SH-SY5Y (cell line): ENCODE measurements at regions not wholly inside any gene's neighbourhood (a gene's known extent, or its start where the extent isn't known, plus 50 kb on each side); places are given as distances from the start of the nearest gene placed in this dataset.

Source experiments
- GATA2 ChIP-seq: IDR thresholded peaks from 2 replicates; pipeline ENCODE4 v1.6.1; 2011; ENCODE audit warnings: mild to moderate bottlenecking, low read depth, low read length
- GATA3 ChIP-seq: IDR thresholded peaks from 2 replicates; pipeline ENCODE4 v1.6.1; 2011; ENCODE audit warnings: low read depth, mild to moderate bottlenecking, low read length, moderate library complexity

DNA sequence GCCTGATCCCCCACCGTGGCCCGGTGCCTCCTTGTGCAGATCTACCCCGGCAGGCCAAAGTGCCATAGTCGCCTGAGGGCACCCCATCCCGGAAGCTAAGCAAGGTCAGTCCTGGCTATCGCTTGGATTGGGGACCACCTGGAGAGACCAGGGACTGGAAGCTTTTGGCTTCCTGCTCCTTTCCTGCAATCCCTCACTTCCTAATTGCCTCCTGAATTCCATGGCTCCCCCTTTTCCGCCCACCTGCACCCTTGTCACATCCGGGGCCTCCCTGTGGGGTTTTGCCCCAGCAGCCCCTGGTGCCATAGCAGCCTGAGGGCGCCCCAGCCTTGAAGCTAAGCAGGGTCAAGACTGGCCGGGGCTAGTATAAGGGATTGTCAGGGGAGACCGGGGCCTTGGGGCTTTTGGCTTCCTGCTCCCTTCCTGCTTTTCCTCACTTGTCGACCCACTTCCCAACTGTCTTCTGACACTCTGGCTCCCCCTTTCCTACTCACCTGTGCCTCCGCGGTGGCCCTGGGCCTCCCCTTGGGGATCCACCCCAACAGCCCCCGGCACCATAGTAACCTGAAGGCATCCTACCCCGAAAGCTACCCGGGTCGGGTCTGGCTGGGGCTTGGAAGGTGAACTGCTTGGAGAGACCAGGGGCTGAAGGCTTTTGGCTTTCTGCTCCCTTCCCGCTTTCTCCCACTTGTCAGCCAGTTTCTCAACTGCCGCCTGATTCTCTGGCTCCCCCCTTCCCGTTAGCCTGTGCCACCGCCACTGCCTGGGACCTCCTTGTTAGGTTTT, 2293.6 kb downstream of the TP53TG3F start:
- TF ChIP-seq GATA3 (no peak), GATA2 (no peak)

DNA sequence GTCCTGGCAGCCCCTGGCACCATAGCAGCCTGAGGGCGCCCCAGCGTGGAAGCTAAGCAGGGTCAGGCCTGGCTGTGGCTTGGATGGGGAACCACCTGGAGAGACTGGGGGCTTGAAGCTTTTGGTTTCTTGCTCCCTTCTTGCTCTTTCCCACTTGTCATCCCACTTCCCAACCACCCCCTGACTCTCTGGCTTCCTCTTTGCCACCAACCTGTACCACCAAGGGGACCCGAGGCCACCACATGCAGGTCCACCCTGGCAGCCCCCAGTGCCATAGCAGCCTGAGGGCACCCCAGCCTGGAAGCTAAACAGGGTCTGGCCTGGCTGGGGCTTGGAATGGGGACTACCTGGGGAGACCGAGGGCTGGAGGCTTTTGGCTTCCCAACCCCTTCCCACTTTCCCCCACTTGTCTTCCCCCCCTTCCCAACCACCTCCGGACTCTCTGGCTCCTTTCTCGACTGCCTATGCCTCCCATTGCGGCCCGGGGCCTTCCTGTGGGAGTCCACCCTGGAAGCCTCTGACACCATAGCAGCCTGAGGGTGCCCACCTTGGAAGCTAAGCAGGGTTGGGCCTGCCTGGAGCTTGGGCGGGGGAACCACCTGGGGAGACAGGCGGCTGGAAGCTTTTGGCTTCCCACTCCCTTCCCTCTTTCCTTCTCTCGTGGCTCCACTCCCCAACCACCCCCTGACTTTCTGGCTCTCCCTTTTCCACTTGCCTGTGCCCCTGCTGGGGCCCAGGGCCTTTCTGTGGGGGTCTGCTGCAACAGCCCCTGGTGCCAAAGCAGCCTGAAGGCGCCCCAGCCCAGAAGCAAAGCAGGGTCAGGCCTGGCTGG, 2294.4 kb downstream of the TP53TG3F start:
- TF ChIP-seq GATA2 = no peak
- no peak for TF ChIP-seq GATA3

DNA sequence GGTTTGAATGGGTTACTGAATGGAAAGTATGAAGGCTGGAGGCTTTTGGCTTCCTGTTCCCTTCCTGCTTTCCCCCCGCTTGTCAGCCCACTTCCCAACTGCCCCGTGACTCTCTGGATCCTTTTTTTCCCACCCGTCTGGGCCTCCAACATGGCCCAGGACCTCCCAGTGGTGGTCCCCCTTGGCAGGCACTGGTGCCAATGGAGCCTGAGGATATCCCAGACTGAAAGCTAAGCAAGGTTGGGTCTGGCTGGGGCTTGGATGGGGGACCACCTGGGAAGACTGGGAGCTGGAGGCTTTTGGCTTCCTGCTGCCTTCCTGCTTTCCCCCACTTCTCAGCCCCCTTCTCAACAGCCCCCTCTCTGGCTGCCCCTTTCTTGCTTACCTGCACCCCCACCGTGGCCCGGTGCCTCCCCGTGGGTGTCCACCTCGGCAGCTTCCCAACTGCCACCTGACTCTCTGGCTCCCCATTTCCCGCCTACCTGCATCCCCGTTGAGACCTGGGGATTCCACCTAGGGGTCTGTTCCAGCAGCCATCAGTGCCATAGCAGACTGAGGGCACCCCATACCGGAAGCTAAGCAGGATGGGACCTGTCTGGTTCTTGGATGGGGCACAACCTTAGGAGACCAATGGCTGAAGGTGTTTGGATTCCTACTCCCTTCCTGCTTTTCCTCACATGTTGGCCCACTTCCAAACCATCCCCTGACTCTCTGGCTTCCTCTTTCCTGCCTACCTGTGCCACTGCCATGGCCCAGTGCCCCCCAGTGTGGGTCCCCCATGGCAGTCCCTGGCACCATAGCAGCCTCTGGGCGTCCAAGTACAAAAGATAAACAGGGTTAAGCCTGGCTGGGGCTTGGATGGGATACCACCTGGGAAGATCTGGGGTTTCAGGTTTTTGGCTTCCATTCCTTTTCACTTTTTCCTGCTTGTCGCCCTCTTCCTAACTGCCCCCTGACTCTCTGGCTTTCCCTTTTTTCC, 2295.3 kb downstream of the TP53TG3F start:
- TF ChIP-seq GATA3 (no peak), GATA2 (no peak)

DNA sequence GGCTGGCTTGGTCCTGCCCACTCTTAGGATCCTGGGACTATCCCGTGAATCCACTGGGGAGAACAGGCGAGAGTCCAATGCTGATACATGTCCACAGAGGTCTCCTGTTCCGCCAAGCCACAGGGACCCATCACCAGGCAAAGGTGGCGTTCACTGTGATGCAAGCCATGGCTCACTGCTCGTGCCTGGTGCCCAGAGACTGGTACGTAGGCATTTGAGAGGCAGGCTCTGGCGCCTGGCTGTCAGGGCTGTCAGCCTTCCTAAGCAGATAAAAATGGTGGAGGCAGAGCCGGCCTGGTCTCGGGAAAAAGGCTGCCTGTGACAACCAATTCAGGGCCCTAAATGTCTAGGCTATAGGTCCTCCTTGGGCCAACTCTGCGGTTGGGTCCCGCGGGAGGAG, 2329.0 kb downstream of the TP53TG3F start:
- no peak for TF ChIP-seq GATA3
- TF ChIP-seq GATA2 = no peak

DNA sequence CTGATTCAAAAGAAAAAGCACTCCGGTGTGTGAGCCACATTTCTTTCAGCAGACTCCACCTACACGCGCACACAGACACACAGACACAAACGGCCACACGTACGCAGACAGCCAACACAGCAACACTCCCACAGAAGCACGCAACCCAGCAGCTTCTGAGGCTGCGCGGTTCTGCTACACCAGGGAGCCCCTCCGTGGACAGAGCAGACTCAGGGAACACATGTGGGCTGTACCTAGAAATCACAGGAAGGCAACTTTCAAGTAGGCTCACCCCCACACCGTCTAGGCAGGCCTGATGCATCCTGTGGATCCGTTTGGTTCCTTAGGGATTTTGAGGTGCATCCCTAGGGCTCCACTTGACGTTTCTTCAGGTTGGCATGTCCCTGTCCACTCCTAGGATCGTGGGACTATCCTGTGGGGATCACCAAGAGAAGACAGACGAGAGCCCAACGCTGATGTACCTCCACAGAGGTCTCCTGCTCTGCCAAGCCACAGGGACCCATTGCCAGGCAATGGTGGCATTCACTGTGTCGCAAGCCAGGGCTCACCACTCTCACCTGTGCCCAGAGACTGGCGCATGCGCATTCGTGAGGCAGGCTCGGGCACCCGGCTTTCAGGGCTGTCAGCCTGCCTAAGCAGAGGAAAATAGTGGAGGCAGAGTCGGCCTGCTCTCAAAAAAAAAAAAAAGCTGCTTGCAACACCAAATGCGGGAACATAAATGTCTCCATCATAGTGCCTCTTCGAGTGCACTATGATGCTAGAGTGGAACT, 2333.3 kb downstream of the TP53TG3F start:
- TF ChIP-seq GATA3 (no peak), GATA2 (no peak)

DNA sequence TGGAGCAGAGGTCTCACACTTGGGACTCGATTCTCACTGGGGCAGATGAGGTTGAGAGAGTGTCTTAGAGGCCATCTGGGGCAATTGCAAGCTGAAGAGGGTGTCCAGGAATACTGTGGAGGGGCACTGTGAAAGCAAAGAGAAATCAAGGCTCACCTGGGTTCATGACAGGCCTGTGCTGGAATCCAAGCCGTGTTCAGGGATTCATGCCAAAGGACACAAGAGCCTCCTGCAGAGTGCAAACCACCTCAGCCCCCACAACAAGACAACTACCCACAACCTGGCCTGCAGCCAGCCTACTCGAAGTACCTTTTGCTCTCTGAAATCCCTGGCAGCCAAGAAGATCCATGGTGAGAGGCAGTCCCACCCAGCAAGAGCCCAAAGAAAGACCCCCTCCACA, 2334.2 kb downstream of the TP53TG3F start:
- TF ChIP-seq GATA3 (no peak), GATA2 (no peak)

DNA sequence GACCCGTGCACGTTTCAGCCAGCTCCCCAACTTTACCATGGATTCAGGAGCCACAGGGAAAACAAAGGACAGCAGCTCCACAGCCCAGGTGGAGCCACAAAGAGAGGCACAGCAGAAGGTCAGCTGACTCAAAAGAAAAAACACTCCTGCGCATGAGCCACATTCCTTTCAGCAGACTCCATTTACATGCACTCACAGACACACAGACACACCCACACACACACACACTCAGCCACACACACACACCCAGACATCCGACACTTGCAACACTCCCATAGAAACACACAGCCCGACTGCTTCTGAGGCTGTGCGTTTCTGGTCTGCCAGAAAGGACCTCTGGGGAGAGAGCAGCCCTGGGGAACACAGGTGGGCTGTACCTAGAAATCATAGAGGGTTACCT, 2335.5 kb downstream of the TP53TG3F start:
- no peak for TF ChIP-seq GATA3
- TF ChIP-seq GATA2 = no peak

DNA sequence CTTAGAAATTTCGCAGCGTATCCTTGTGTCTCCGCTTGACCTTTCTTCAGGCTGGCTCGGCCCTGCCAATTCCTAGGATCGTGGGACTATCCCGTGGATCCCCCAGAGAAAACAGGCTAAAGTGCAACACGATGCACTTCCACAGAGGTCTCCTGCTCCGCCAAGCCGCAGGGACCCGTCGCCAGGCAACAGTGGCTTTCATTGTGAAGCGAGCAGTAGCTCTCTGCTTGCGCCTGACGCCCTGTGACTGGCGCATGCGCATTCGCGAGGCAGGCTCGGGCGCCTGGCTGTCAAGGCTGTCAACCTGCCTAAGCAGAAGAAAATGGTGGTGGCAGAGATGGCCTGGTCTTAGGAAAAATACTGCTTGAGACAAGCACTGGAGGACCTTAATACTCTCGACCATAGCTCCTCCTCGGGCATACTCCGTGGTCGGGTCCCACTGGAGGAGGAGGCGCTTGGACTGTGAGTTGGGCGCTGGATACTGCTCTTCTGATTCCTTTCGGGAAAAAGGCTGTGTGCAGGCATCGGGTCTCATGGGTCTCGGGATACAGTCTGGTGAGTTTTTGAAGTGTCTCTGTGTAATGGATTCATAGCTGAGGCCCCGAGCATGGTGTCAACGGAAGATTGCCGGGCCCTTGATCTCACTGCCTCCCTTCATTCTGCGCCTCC, 2336.1 kb downstream of the TP53TG3F start:
- no peak for TF ChIP-seq GATA2
- TF ChIP-seq GATA3 = no peak

DNA sequence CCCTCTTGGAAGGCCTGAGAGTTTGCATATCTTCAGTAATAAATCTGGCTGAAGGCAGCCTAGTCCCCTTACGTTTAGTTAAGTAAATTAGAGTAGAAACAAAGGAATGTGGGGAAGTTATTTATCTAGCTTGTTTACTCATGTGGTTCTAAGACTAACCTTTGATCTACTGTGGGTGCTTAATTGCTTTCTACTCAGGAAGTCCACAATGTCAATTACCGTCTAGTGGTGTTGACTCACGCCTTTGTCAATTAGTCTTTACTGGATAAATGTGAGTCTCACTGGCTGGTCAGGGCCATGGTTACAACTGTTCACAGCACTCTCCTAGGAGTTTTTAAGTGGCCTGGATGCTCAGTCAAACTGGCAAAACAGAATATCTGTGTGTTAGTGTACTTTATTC, 2338.4 kb downstream of the TP53TG3F start:
- no peak for TF ChIP-seq GATA3

DNA sequence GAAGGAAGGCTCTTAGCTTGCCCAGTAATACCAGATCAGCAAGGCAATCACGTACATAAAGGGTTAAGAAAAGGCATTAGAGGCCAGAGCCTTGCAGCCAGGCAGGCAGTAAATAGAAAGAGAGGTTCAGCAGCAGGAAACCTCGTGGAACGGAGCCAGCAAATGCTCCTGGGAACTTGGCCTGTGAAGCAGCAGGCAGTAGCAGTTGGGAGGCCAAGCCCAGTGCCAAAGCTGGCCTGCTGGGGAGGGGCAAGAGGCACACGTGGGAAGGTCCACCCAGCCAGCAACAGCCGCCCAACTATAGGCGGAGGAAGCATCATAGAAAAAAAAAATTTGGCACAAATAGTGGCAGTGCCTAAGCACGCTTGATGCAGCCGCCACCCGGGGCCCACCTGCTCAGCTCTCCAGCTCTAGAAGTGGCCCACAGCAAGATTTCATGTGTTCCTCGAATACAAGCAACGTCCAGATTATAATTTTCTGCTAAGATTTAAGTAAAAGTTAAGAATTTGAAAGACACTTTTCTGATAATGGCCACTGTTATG, 2339.5 kb downstream of the TP53TG3F start:
- TF ChIP-seq GATA2 (no peak), GATA3 (no peak)

DNA sequence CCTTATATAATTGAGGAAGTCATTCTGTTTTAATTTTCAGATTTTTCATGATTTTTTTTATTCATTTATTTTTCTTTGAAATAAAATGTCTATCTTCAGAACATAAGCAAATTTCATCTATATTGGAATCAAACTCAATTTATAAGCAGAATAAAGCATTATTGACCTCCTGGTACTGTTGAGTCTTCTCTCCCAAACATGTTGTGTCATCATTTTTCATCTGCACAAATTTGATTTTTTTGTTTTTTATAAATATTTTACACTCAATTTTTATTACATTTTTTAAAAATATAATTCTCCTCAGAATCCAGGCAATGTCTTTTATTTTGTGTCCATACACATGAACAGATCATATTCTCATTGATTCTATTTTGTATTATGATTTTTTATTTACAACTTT, 2363.9 kb downstream of the TP53TG3F start:
- TF ChIP-seq GATA3 = no peak
- no peak for TF ChIP-seq GATA2

DNA sequence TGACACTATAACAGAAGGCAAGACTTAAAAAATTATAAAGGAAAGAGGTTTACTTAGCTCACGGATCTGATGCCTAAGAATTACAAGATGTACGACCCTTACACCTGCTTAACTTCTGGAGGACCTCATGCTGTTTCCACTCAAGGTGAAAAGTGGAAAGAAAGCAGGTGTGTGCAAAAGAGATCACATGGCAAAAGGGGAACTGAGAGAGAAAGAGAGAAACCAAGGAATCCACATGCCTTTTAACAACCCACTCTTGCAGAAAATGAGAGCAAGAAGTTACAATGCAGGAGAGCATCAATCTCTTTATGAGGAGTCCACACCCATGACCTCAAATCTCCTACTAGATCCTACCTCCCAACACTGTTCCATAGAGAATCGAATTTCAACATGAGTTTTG, 2382.2 kb downstream of the TP53TG3F start:
- TF ChIP-seq GATA2 = no peak
- no peak for TF ChIP-seq GATA3
